Cerebellar nuclear complex (tissue), 1 donor: ENCODE measurements at regions not wholly inside any gene's neighbourhood (a gene's known extent, or its start where the extent isn't known, plus 50 kb on each side); places are given as distances from the start of the nearest gene placed in this dataset.
A peak's percentile ranks its signal among the peaks of the same experiment; 100 is the strongest.

Experiments used
- DNase-seq, 2 experiments: peaks; one replicate each; lab custom pipeline; 2025; lab: John Stamatoyannopoulos, UW

DNA sequence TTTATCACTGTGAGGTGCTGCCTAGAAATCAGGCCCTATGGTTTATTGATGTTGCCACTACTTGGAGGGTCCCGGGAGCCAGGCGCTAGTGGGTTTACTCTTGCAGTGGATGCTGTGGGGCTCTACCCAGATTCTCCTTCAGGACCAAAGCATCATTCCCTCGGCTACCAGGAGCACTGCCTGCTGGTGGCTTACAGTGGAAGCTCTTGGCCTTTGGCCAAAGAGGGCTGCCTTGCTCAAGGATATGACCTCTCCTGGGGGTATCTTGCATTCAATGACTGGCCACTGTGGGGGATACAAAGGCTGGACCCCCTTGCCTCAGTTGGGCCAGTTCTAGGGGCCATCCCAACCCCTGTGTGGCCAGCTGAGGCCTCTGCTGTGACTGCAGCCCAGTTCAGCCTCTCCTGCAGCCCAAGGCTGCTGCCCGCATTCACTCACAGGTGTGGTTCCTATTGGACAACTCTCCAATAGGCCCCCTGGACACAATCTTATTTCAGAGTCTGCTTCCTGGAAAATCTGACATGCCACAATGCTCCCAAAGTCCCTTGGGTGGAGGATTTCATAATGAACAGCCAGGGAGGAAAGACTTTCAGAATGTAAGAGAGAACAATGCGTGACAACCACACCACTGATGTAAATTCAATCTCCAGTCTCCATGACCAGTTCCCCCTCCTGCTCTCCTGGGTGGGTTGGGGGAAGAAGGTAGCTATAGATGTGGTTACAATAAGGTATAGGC lies 196.3 kb downstream of the SNX10 start:
- no peak for DNase-seq

DNA sequence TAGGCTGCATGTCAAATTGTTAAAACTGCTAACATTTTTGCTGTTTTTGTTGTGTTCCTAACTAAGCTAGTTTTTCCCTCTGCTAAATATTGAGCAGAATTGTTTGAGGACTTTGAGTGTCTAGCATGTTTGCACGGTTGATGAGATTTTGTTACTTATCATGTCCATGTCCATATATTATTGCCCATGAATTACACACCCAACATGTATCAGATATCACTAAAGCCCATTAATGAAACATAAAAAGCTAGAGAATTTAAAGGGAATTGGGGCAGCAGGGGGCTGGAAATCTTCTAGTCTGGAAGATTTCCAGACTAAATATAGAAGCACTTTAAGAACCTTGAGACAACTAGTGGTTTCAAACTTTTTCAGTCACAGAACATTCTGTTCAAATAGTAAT lies 197.7 kb downstream of the SNX10 start:
- no peak for DNase-seq

- no peak for DNase-seq
Measured at GRCh38 chr7:26489906-26490639, 198.4 kb downstream of the SNX10 start.

GRCh38 chr7:26490640-26491624 lies 199.3 kb downstream of the SNX10 start:
- DNase-seq, result peak in 1 of 2 experiments; percentile 26

GRCh38 chr7:26492816-26493215 lies 201.2 kb downstream of the SNX10 start:
- no peak for DNase-seq

DNA sequence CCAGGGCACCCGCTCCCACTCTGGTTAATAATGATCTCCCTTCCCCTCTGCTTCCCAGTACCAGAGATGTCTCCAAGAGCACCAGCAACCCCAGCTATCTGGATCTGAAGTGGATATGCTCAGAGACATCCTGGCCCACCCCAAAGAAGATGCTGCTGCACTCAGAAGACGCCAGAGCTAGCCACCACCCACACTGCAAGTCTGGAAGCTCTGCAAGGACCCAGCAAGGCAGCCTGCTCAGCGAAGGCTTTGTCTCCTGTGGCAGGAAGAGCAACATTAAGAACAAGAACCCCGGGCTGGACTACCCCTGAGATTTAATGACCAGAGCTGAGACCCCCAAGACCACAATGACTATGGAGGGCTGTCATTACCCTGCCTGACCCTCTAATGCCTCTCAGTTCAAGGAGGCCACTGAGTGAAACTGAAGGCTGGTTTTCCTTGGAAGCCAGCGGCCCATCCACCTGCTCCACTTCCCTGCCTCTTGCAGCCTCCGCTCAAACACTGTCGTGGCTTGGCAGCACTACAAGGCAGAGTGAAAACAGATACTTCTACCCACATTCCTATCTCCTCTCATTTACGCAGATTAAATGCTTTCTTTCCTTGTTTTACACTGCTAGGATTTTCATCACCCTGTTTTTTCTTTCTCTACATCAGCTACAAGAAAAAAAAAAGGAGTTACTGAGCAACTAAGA lies 202.2 kb downstream of the SNX10 start:
- no peak for DNase-seq

DNA sequence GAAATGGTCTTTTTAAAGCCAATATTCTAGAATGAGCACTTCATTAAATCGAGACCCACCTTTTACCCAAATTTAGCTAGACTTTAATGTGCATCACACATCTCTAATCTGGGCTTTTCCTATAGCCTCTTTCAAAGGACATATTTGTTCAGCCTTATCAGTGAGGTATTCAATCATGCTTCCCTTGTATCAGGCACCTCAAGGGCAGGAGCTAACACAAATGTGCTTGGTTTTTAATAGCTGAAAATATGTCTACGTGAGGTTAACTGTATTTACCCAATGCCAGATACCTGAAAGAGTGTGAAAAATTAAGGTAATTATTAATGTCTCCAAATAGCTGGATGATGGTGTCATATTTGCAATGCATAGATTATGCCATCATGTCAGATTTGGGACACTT lies 203.9 kb downstream of the SNX10 start:
- no peak for DNase-seq

DNA sequence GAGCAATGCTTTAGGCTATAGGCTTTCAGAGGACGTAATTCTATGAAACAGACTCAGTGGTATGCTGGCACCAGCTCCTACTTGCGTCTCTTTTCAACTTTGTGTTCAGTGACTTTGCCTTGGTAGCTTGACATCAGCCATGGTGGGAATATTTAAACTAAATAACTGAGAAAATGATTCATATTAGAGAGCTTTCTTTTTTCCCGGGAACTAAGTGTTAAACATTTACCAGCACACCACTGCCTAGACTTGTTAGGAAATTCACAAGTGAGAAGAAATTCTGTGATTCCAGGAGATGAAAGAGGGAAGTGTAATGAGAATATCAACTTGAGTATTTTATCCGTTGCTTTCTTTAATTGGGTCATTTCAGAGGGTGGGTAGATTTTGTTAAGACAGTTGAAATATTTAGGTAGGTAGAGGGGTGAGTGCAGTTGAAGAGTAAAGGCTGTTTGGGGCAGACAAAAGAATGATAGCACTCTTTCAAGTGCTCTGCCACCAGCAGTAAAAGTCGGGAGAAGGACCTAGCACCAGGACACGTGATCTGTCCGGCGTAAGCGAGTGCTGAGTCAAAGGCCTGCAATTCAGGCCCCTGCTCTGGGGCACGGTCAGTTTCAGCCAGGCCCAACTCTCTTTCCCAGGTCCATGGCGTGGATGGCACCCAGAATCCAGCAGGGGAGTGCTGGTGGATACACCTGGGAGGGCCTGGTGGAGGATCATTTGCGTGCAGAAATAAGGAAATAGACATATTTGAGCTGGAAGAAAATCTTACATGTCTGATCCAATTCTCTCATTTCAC lies 206.3 kb downstream of the SNX10 start:
- DNase-seq, result no peak

DNA sequence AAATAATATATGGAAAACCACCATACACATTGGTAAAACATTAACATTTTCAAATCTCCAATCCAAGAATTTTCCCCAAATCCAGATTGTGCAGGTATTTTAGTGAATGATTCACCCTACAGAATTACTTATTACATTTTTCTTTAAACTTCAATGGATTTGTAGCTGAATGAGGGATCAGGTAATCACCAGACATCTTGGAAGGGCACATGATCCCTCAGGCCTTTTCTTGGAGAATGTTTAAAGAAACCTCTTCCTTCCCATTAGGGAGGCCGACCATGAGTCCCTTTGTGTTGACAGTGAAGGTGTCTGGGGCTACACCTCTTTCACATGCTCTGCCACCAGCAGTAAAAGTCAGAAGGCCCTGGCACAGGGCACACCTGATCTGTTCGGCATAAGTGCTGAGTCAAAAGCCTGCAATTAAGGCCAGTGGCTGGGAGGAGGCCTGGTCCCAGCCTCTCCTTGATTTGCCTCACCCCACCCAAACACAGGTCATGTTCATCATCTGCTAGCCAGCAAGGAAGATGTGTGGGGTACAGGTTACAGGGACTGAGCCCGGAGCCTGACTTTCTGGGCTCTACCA lies 207.7 kb downstream of the SNX10 start:
- no peak for DNase-seq

DNA sequence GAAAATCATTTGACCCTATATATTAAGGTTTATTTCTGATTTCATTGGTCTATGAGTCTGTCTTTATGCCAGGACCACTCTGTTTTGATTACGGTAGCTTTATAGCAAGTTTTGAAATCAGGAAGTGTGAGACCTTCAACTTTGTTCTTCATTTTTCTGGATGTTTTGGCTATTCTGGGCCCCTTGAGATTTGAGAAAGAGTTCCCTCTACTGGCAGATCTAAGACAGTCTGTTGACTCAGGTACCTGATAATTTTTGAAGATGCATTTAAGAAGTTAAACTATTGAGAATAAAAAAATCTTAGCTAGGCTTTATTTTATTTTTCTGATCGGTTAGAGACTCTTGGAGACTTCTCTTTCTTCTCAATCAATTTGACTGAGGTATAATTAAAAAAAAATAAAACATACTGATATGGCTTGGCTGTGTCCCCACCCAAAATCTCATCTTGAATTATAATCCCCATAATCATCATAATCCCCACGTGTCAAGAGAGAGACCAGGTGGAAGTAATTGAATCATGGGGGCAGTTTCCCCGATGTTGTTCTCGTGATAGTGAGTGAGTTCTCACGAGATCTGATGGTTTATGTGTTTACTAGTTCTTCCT lies 209.2 kb downstream of the SNX10 start:
- DNase-seq, result no peak

DNA sequence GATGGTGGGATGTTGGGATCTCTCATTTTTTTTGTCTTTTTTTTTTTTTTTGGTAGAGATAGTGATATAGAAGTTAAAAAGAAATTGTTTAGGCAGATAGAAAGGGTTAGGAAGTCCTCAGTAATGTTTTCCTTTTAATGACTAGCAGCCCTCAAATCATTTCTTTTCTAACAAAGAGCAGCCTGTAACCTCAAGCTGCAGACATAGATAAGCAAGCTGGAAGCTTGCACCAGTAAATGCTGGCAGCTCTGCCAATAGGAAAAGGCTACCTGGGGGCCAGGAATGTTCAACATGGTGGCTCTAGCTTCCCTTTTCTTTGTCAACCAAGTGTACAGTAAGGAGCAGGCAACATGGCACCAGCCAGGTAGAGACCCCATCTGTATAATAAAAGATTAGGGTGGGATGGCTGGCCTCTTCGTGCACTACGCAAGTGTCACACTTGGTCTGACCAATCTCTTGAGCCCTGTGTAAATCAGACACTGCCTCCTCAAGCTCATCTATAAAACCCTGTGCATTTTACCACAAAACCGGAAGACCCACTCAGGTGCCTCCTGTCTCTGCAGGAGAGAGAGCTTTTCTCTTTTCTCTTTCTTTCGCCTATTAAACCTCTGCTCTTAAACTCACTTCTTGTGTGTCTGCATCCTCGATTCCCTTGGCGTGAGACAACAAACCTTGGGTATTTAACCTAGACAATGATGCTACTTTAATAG lies 212.9 kb downstream of the SNX10 start:
- no peak for DNase-seq

DNA sequence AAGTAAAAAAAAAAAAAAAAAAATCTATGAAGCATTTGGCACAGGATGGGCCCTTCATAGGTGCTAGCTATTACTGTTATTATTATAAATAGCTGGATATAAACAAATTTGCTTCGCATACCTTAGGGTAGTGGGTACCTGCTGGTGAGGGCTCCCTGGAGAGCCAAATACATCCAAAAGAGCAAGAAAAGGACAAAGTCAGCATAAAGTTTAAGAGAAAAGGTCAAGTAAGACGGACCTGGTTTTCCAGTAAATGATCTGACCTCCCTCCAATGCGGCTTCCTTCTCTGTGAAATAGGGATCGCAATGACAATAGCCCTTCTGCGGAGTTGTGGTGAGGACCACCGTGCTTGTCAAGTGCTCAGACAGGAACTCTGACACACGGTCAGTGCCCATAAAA lies 214.5 kb downstream of the SNX10 start:
- DNase-seq, result no peak

DNA sequence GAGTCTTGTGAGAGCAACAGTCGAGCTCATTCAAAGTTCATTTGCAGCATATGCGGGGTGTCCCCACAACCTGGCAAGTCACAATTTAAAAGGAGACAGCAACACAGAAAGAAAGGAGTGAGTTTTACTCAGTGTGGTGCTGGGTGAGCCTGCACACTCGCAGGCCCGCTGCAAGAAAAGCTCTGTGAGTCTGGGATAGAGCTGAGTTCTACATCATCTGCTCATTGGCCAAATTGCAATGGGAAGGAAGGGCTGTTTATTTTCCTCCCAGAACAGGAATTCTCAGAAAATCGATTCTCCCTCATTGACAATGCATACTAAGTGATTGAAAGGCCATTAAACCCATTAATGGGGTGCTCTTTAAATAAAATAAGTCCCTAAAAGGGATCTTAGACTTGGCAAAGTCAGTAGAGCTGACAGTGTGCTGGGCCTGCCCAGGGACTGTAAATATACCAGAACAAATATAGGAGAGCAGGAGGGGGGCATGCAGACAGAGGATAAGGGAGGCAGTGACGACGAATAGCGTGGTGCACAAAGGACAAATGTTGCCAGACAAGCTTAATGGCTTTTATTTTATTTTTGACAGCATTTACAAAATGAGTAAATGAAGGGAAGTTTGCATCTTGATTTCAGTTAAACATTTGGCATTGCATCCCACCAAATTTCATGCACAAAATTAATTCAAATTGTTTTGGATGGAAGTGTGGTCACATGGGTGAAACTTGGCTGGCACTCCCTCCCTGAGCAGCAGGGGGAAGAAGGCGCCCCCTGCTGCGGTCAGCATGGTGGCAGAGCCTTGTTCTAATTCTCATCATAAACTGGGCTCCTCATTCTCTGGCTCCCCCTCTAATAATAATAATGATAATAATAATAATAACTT lies 215.7 kb downstream of the SNX10 start:
- peak in 1 of 2 experiments; percentile 35 for DNase-seq

GRCh38 chr7:26508481-26508880 lies 216.8 kb downstream of the SNX10 start:
- DNase-seq, result peak in 1 of 2 experiments; percentile 31

GRCh38 chr7:26508917-26509316 lies 217.3 kb downstream of the SNX10 start:
- no peak for DNase-seq

- no peak for DNase-seq
Measured at GRCh38 chr7:26510231-26510957, 218.7 kb downstream of the SNX10 start.

- no peak for DNase-seq
Measured at GRCh38 chr7:26511866-26512265, 220.2 kb downstream of the SNX10 start.

GRCh38 chr7:26512737-26513136 lies 221.1 kb downstream of the SNX10 start:
- no peak for DNase-seq
